Amygdala (tissue), 56 donors: ENCODE measurements at regions not wholly inside any gene's neighbourhood (a gene's known extent, or its start where the extent isn't known, plus 50 kb on each side); places are given as distances from the start of the nearest gene placed in this dataset.

ENCODE experiments used
- DNase-seq, 56 donors: peaks; one replicate each; lab custom pipeline; 2025; lab: John Stamatoyannopoulos, UW

DNA sequence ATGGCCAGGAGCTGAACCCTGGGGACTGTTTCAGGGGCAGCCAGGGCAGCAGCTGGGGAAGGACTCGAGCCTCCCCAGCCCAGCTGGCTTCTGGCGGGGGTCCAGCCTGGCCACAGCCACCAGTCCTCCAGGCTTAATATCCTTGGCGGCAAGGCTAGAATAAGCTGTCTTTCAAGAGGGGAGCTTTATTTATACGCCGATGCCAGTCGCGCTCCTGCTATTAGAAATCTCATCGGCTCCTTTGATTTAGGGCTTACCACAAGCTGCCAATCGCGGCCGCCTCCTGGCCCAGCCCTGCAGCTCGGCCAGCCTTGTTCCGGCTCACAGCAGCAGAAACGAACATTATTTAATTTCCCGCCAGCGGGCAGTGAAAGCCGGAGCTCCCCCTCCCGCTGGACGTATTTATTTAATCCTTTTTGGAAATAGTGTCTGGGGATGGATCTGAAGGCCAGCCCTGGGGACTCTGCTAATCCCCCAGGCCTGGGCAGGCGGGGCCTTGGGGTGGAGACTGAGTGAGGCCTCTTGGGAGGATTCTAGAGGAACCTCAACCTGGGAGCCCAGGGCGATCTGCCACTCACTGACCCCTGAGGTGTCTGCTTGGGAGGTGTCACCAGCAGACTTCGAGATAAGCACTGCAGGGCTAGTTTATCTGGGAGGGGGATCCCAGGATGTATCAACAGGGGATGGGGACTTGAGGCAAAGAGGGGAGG is 363.1 kb downstream of the MN1 start:
- DNase-seq, result peak in 33 of 56 donors; percentile 3 to 61 (median 24)

DNA sequence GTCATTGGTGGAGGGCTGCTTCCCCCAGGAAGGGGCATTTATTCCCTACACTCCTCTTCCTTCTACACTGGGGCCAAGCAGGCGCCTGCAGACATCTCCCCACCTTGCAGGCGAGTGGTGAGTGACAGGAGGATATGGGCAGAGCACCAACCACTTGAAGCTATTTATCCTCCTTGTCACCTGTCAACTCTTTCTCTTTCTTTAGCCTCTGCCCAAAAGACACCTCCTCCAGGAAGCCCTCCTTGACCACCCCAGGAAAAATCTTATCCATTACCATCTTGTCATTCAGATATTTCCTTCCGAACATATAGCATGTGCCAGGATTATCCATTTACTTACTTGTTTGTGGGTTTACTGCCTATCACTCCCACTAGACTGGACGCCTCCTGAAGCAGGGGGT is 362.4 kb downstream of the MN1 start:
- DNase-seq, result no peak

- DNase-seq, result no peak
Measured at GRCh38 chr22:27440304-27440865, 361.2 kb downstream of the MN1 start.

- DNase-seq, result no peak
Measured at GRCh38 chr22:27441706-27442475, 359.7 kb downstream of the MN1 start.

GRCh38 chr22:27443306-27443705 is 358.2 kb downstream of the MN1 start:
- no peak for DNase-seq

- no peak for DNase-seq
Measured at GRCh38 chr22:27445881-27446280, 355.7 kb downstream of the MN1 start.

GRCh38 chr22:27447289-27447688 is 354.3 kb downstream of the MN1 start:
- DNase-seq, result no peak

GRCh38 chr22:27450448-27450847 is 351.1 kb downstream of the MN1 start:
- DNase-seq, result no peak

- no peak for DNase-seq
Measured at GRCh38 chr22:27452245-27452644, 349.3 kb downstream of the MN1 start.

GRCh38 chr22:27452922-27453321 is 348.6 kb downstream of the MN1 start:
- no peak for DNase-seq

DNA sequence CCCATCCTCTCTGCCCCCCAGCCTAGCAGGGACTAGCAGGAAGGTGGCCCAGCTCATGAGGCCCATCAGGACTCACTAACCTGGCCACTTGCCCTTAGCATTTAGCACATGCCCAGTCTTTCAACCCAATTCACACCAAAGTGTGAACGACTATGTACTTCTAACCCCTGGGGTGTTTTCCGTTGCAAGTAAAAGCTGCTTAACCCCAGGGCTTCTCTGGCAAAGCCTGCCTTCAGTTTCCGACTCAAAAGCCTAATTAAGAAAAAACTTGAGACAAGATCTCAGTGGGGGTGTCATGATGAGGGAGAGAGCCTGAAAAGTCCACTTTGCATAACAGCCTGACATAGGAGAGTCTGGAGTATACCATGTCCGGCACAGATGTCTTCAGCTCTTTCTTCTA is 347.8 kb downstream of the MN1 start:
- no peak for DNase-seq

GRCh38 chr22:27454807-27455450 is 346.6 kb downstream of the MN1 start:
- DNase-seq, result no peak

DNA sequence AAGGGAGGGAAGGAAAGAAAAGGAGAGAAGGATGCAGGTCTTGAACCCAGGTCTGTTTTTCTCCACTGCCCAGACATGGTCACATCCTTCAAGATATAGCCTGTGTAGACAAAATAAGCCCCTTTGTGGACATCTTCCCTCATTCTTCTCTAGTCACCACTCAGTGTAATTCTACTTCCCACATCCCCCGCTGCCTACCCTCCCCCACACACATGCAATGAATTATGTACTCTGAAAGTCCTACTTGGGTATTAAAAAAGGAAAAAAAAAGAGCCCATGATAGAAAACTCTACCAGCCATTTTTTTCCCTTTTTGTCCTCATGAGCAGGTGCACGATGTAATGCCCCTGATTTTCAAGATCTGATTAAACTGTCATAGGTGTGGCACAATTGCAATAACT is 346.0 kb downstream of the MN1 start:
- no peak for DNase-seq

DNA sequence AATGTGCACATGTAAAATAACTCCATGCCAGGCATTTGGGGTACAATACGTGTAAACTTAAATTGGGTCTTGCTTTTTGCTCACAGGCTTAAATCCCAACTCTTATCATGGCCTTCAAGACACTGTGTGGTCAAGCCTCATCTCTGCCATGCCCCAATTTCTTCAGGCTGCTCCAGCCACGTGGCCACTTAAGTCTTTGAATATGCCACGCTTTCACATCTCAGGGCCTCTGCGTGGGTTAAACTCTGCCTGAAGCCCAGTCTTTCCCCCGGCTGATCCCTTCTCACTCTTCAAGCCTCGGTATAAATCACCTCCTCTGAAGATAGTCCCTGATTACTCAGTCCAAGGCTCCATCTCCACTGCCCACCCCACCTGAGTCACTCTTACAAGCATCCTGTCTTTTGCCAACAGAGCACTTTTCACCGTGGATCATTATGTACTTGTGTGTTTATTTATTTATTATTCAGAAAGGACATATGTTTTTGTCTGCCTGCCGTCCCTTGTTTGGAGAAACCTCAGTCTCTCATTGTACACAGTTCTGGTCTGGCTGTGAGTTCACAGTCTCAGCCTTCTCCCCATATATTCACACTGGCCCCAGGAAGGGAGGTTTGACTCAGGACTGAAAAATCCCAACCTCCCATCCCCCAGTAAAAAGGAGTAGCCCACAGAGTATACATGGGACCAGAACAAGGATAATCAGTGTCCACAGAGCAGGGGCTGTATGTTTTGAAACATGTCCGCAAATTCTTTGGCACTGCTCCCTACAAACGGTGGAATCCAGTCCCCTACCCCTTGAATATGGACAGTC is 344.7 kb downstream of the MN1 start:
- DNase-seq, result no peak

DNA sequence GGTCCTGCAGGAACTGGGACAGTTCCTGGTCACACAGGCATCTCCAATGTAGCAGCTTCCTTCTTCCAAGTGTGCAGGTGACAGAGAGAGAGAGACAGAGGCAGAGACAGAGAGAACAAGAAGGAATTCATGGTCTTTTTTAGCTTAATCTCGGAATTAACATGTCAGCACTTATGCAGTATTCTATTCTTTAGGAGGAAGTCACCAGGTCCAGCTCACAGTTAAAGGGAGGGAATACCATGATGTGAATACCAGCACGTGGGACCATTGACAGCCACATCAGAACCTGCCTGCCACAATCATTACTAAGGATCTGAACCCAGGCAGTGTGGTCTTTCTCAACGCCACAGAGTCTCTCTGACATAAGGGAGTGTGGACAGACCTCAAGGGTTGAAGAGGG is 341.6 kb downstream of the MN1 start:
- no peak for DNase-seq

DNA sequence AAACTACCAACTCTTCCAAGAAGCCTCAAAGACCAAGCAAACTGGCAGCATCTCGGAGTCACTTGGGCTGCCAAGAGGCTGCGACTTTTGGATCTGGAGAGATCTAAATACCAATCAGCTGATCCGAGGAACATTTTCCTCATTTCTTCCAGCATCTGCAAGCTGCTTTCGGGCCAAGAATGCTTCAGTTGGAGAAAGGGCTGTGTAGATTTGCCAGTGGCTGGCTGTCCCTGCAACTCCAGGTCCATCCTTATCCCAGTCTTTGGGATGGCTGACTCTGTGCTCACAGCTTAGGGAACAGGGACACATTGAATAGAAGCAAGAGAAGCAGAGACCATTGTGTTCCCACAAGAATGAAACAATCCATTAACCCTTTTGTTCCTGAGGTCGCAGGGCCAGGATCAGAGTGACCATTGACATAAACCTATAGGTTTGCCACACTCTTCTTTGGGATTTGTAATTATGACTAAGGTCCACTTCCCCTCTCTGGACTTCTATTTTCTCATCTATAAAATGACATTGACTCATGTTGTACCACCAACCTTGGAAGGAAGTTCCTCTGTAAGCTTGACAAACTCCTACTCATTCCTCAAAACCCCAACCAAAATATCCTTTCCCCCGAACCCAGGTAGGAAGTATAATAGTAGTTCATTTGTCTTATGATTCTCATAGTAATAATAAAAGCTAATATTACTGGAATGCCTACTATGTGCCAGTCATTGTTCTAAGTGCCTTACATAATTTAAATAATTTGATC is 340.8 kb downstream of the MN1 start:
- DNase-seq, result peak in 14 of 56 donors; percentile 5 to 40 (median 21)

DNA sequence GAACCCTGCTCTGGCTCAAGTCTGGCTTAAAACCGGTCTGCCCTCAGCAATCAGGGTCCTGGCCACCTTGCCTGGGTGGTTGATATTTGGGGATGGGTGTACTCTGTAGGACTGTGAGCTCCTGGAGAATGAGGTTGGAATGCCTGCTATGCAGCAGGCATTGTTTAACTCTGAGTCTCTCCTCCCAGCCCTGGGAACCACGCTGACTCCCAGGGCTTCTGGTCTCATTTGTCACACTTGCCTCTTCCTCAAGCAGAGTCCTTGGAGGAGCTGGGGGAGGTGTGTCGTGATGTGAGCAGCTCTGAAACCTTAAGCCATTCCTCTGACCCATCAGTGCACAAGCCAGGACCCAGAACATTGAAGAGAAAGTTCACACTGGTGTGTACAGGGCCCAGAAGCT is 340.1 kb downstream of the MN1 start:
- DNase-seq, result no peak

DNA sequence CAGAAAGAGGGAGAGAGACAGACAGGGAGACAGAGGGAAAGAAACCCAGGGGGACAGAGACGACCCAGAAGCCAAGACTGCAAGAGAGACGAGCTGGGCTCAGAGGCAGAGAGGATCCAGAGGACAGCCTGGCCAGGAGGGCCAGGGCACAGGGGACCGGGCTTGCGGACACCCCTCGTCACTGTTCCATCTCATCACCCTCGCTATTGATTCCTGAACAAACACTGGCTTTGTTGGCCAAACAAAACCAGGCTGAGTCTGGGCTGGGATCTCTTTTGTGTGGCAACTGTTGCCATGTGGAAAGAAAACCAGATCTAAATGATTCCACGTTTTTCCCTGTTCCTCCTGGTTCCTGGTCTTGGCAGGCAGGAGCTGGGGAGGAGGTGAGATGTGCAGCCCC is 339.4 kb downstream of the MN1 start:
- DNase-seq, result peak in 44 of 56 donors; percentile 3 to 74 (median 30)

DNA sequence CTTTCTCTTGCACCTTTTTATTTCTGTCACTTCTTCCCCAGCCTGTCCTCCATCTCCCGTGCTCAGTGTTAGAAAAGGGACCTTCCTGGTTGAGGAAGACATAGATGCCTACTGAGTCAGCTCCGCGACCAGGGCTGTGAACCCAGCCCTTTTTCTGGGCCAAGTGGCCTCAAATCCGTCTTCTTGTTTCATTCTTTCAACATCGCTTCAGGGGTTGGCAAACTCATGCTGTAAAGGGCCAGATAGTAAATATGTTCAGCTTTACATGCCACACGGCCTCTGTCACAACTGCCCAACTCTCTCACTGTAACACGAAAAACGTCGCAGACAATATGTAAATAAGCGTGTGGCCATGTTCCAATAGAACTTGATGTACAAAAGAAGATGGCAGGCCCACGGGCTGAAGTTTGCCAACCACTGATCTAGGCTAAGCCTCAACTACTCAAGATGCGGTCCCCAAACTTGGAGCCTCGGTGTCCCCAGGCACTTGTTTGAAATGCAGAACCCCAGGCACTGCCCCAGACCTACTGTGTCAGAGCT is 338.4 kb downstream of the MN1 start:
- DNase-seq, result no peak
